Stromal cell of bone marrow (primary cell): ENCODE measurements at regions not wholly inside any gene's neighbourhood (a gene's known extent, or its start where the extent isn't known, plus 50 kb on each side); places are given as distances from the start of the nearest gene placed in this dataset.
"Not testable (repeated sequence)": the region's sequence is repeated elsewhere in the genome, so short reads cannot be mapped to it uniquely, and the experiment has no call there.

Source experiments
- DNase-seq: peaks from one replicate; pipeline ENCODE4 v3.0.0-alpha.2; 2012; ENCODE audit warnings: low read depth

GRCh38 chr1:87398641-87399040, 70.0 kb downstream of the LMO4 start:
- DNase-seq: peak; percentile 81

- no peak for DNase-seq
Measured at GRCh38 chr1:87399264-87399663, 70.6 kb downstream of the LMO4 start.

- DNase-seq: no peak
Measured at GRCh38 chr1:87399701-87400100, 71.0 kb downstream of the LMO4 start.

GRCh38 chr1:87400813-87401212, 72.1 kb downstream of the LMO4 start:
- DNase-seq: no peak

- peak; percentile 89 for DNase-seq
Measured at GRCh38 chr1:87402241-87403002, 73.7 kb downstream of the LMO4 start.

GRCh38 chr1:87403061-87403820, 74.6 kb downstream of the LMO4 start:
- DNase-seq: no peak

- DNase-seq: no peak
Measured at GRCh38 chr1:87404296-87404695, 75.6 kb downstream of the LMO4 start.

GRCh38 chr1:87408665-87409248, 80.1 kb downstream of the LMO4 start:
- DNase-seq: no peak

- DNase-seq: no peak
Measured at GRCh38 chr1:87410776-87411480, 82.2 kb downstream of the LMO4 start.

GRCh38 chr1:87413846-87414245, 85.2 kb downstream of the LMO4 start:
- not testable (repeated sequence) for DNase-seq

- no peak for DNase-seq
Measured at GRCh38 chr1:87418048-87418447, 89.4 kb downstream of the LMO4 start.

GRCh38 chr1:87421809-87422208, 93.1 kb downstream of the LMO4 start:
- DNase-seq: no peak

- no peak for DNase-seq
Measured at GRCh38 chr1:87424541-87424940, 95.9 kb downstream of the LMO4 start.

GRCh38 chr1:87426463-87427249, 98.0 kb downstream of the LMO4 start:
- DNase-seq: peak; percentile 35

- no peak for DNase-seq
Measured at GRCh38 chr1:87428367-87428766, 99.7 kb downstream of the LMO4 start.

- no peak for DNase-seq
Measured at GRCh38 chr1:87428883-87429282, 100.2 kb downstream of the LMO4 start.

GRCh38 chr1:87432685-87433084, 104.0 kb downstream of the LMO4 start:
- no peak for DNase-seq

- DNase-seq: not testable (repeated sequence)
Measured at GRCh38 chr1:87433101-87433500, 104.4 kb downstream of the LMO4 start.

- DNase-seq: no peak
Measured at GRCh38 chr1:87435484-87435883, 106.8 kb downstream of the LMO4 start.

GRCh38 chr1:87436115-87436514, 107.4 kb downstream of the LMO4 start:
- DNase-seq: not testable (repeated sequence)

- no peak for DNase-seq
Measured at GRCh38 chr1:87436534-87436933, 107.9 kb downstream of the LMO4 start.
